ENCODE measurements at regions not wholly inside any gene's neighbourhood (a gene's known extent, or its start where the extent isn't known, plus 50 kb on each side); places are given as distances from the start of the nearest gene placed in this dataset.

DNA sequence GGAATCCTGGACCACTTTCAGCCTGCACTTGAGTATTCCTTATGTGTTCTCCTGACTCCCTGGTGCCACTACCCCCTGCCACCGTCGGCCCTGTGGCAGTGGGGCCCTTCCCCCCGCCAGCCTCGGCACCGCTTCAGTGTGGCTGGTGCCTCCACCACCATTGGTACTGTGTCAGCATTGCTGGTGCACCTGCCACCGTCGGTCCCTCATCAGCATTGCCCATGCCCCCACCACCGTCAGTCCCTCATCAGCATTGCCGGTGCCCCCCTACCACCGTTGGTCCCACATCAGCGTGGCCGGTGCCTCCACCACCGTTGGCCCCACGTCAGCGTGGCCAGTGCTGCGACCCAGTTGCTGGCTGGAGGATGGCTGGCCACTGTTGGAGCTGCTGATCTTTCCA, 228.5 kb downstream of the TM9SF2 start:
- TF ChIP-seq, protein P1, sequence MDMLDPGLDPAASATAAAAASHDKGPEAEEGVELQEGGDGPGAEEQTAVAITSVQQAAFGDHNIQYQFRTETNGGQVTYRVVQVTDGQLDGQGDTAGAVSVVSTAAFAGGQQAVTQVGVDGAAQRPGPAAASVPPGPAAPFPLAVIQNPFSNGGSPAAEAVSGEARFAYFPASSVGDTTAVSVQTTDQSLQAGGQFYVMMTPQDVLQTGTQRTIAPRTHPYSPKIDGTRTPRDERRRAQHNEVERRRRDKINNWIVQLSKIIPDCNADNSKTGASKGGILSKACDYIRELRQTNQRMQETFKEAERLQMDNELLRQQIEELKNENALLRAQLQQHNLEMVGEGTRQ (IDR thresholded peaks at IDR 0.05; ENCODE audit: low read length) = no peak
- TF ChIP-seq CTCF (IDR thresholded peaks at IDR 0.05; ENCODE audit: control extremely low read depth in 1 of 3, insufficient read depth in 1 of 3, low read depth in 1 of 3, low read length in 3 of 3) = no peak
- TF ChIP-seq CREB1 (IDR thresholded peaks at IDR 0.05) = no peak
- TF ChIP-seq POLR2A (IDR thresholded peaks at IDR 0.05; ENCODE audit: control extremely low read depth in 1 of 2, low read depth in 2 of 2, low read length in 2 of 2) = no peak
- no peak for TF ChIP-seq BRCA1 (IDR thresholded peaks at IDR 0.05; ENCODE audit: low read depth, low read length)
- TF ChIP-seq TEAD4 (IDR thresholded peaks at IDR 0.05; ENCODE audit: low read depth, low read length) = no peak
- no peak for TF ChIP-seq CHD2 (IDR thresholded peaks at IDR 0.05; ENCODE audit: low read length)
- no peak for TF ChIP-seq EZH2 (IDR thresholded peaks at IDR 0.05; ENCODE audit: low read depth, low read length, severe bottlenecking)
- no peak for TF ChIP-seq MAFK (IDR thresholded peaks at IDR 0.05; ENCODE audit: low read depth, low read length)
- TF ChIP-seq, protein P2, sequence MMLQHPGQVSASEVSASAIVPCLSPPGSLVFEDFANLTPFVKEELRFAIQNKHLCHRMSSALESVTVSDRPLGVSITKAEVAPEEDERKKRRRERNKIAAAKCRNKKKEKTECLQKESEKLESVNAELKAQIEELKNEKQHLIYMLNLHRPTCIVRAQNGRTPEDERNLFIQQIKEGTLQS (IDR thresholded peaks at IDR 0.05; ENCODE audit: insufficient read depth, low read depth, low read length) = no peak
- no peak for TF ChIP-seq SP1 (IDR thresholded peaks at IDR 0.05; ENCODE audit: low read depth, low read length)
- no peak for TF ChIP-seq SUZ12 (IDR thresholded peaks at IDR 0.05; ENCODE audit: low read length)
- no peak for TF ChIP-seq ZNF274 (IDR thresholded peaks at IDR 0.05; ENCODE audit: borderline replicate concordance, extremely low read depth, low read length)
- TF ChIP-seq POLR2AphosphoS5 (IDR thresholded peaks at IDR 0.05; ENCODE audit: low read depth, low read length) = no peak

Measured in H1 (cell line).